ENCODE measurements at regions not wholly inside any gene's neighbourhood (a gene's known extent, or its start where the extent isn't known, plus 50 kb on each side); places are given as distances from the start of the nearest gene placed in this dataset.

GRCh38 chr9:29439961-29440360 is 1866.7 kb upstream of the C9orf72 start:
- TF ChIP-seq, protein P1, sequence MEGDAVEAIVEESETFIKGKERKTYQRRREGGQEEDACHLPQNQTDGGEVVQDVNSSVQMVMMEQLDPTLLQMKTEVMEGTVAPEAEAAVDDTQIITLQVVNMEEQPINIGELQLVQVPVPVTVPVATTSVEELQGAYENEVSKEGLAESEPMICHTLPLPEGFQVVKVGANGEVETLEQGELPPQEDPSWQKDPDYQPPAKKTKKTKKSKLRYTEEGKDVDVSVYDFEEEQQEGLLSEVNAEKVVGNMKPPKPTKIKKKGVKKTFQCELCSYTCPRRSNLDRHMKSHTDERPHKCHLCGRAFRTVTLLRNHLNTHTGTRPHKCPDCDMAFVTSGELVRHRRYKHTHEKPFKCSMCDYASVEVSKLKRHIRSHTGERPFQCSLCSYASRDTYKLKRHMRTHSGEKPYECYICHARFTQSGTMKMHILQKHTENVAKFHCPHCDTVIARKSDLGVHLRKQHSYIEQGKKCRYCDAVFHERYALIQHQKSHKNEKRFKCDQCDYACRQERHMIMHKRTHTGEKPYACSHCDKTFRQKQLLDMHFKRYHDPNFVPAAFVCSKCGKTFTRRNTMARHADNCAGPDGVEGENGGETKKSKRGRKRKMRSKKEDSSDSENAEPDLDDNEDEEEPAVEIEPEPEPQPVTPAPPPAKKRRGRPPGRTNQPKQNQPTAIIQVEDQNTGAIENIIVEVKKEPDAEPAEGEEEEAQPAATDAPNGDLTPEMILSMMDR (IDR thresholded peaks at IDR 0.05; ENCODE audit: low read length): no peak
- no peak for TF ChIP-seq EZH2 (optimal IDR thresholded peaks at IDR 0.05; ENCODE audit: low read depth, low read length)
- TF ChIP-seq EZH2phosphoT487 (IDR thresholded peaks at IDR 0.05; ENCODE audit: low read length): no peak
